Transverse colon (tissue), 3 donors: ENCODE measurements at regions not wholly inside any gene's neighbourhood (a gene's known extent, or its start where the extent isn't known, plus 50 kb on each side); places are given as distances from the start of the nearest gene placed in this dataset.

ENCODE experiments used
- CTCF ChIP-seq, 5 experiments: fragments of 200-600 bp in 3 of 5; fragments of 450-650 bp in 2 of 5; sonication (generic) in 3 of 5; IDR thresholded peaks; 1 replicate in 2 of 5; 2 replicates in 3 of 5; pipeline ENCODE4 v1.5.1; 2016 to 2017; ENCODE audit warnings: antibody characterized with exemption in 5 of 5, inconsistent platforms in 3 of 5, mild to moderate bottlenecking in 2 of 5, moderate library complexity in 1 of 5
- EP300 ChIP-seq: sonication (generic); formaldehyde crosslinking; IDR thresholded peaks from one replicate; pipeline ENCODE4 v1.6.1; 2017; ENCODE audit warnings: antibody characterized with exemption, low read depth
- POLR2A ChIP-seq: fragments of 450-650 bp; IDR thresholded peaks from one replicate; pipeline ENCODE4 v1.6.1; 2016; ENCODE audit warnings: antibody characterized with exemption, mild to moderate bottlenecking, moderate library complexity

DNA sequence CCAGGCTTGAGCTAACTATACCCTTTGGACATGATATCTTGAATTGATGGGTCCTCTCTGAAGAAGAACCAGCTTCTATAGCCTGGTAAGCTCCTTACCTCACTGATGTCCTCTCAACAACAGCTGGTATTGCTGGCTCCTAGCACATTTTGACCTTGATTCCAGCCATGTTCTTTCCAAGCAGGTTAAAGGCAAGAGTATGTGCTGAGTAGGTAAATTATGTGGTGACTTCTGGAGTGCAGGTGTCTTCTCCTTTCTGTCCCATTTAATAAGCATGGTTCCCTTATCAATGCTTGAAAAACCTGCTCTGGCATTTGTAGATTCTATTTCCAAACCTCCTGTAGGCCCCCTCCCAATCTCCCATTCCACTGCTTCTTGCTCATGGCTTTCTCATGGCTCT lies 300.1 kb downstream of the UTP18 start:
- TF ChIP-seq EP300 (no peak), CTCF (IDR thresholded peaks at IDR 0.05) (no peak), POLR2A (no peak)
